ENCODE measurements at regions not wholly inside any gene's neighbourhood (a gene's known extent, or its start where the extent isn't known, plus 50 kb on each side); places are given as distances from the start of the nearest gene placed in this dataset.
"Not testable (repeated sequence)": the region's sequence is repeated elsewhere in the genome, so short reads cannot be mapped to it uniquely, and the experiment has no call there.

- Histone ChIP-seq H3K36me3 (no peaks in the 10 kb centered on the region), H3K4me3 (no peak overlapping the region), H3K4me1 (no peaks in the 10 kb centered on the region), H3K9me3 (no peaks in the 10 kb centered on the region), H3K27ac (no peak overlapping the region), H3K27me3 (no peaks in the 10 kb centered on the region)
- no peak for DNase-seq (ENCODE audit: low spot score in 2 of 2)
- intact Hi-C loops (cut with DNase I; ENCODE audit: low total_unique reads), result no loop called here
- TF ChIP-seq, protein P1, sequence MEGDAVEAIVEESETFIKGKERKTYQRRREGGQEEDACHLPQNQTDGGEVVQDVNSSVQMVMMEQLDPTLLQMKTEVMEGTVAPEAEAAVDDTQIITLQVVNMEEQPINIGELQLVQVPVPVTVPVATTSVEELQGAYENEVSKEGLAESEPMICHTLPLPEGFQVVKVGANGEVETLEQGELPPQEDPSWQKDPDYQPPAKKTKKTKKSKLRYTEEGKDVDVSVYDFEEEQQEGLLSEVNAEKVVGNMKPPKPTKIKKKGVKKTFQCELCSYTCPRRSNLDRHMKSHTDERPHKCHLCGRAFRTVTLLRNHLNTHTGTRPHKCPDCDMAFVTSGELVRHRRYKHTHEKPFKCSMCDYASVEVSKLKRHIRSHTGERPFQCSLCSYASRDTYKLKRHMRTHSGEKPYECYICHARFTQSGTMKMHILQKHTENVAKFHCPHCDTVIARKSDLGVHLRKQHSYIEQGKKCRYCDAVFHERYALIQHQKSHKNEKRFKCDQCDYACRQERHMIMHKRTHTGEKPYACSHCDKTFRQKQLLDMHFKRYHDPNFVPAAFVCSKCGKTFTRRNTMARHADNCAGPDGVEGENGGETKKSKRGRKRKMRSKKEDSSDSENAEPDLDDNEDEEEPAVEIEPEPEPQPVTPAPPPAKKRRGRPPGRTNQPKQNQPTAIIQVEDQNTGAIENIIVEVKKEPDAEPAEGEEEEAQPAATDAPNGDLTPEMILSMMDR (IDR thresholded peaks at IDR 0.05), result no peak
- TF ChIP-seq POLR2A (IDR thresholded peaks at IDR 0.05), result no peak
- no peak for TF ChIP-seq POLR2AphosphoS5 (IDR thresholded peaks at IDR 0.05)
Observed at GRCh38 chr3:36178018-36178417, 202.3 kb upstream of the STAC start.

GRCh38 chr3:36182024-36182423 lies 198.3 kb upstream of the STAC start:
- no peak overlapping the region for H3K4me3 ChIP-seq
- no peaks in the 10 kb centered on the region for H3K36me3 ChIP-seq
- H3K4me1 ChIP-seq, result no peaks in the 10 kb centered on the region
- H3K27ac ChIP-seq, result no peak overlapping the region
- DNase-seq (ENCODE audit: low spot score in 2 of 2), result no peak
- no peaks in the 10 kb centered on the region for H3K9me3 ChIP-seq
- no peaks in the 10 kb centered on the region for H3K27me3 ChIP-seq
- TF ChIP-seq, protein P1 (IDR thresholded peaks at IDR 0.05), result no peak
- TF ChIP-seq POLR2AphosphoS5 (IDR thresholded peaks at IDR 0.05) (no peak), POLR2A (IDR thresholded peaks at IDR 0.05) (no peak)
- intact Hi-C loops (cut with DNase I; ENCODE audit: low total_unique reads), result no loop called here

GRCh38 chr3:36187197-36187596 lies 193.1 kb upstream of the STAC start:
- intact Hi-C loops (cut with DNase I; ENCODE audit: low total_unique reads); H3K4me1 ChIP-seq; DNase-seq (ENCODE audit: low spot score in 2 of 2); H3K27me3 ChIP-seq; H3K36me3 ChIP-seq; H3K9me3 ChIP-seq; H3K4me3 ChIP-seq; H3K27ac ChIP-seq: not testable (repeated sequence)

DNA sequence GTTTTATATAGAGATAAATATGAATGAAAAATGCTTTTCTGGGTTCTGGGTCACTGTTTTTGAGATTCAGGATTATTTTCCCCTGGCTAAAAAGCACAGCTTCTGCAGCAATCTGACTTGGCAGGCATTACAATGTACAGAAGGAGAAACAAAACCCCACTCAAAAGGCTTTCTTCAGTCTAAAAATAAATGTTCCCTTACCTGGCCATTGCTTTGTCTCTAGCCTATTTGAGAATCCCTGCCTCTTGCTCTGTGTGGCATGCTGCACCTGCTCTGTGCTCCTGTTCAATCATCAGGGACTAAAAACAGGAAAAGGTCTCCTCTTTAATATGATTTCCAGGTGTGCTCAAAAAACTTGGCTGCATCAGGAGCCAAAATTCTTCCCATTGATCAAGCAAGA lies 187.4 kb upstream of the STAC start:
- no peaks in the 10 kb centered on the region for H3K9me3 ChIP-seq
- H3K4me3 ChIP-seq, result no peak overlapping the region
- no peak overlapping the region for H3K27ac ChIP-seq
- no peaks in the 10 kb centered on the region for H3K36me3 ChIP-seq
- H3K27me3 ChIP-seq, result no peaks in the 10 kb centered on the region
- intact Hi-C loops (cut with DNase I; ENCODE audit: low total_unique reads), result no loop called here
- no peaks in the 10 kb centered on the region for H3K4me1 ChIP-seq
- no peak for TF ChIP-seq POLR2A (IDR thresholded peaks at IDR 0.05)
- no peak for TF ChIP-seq POLR2AphosphoS5 (IDR thresholded peaks at IDR 0.05)
- TF ChIP-seq, protein P1 (IDR thresholded peaks at IDR 0.05), result no peak
- no peak for DNase-seq (ENCODE audit: low spot score in 2 of 2)

DNA sequence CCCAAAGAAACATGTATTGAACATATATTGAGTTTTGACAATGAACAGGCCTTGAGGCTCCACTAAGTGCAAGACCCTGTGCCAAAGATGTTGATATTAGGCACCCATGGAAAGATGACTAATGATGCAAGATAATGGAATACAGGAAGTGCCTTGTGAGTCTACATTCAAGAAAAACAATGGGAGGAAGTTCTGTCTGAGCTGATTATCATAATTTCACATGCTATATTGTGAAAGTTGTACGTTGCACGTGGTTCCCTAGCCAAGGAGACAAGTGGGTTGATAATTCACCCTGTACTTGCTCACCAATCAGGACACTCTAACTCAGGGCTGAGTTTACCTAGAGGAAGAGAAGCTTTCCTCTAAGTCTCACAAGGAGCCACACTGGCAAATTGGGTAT lies 186.9 kb upstream of the STAC start:
- TF ChIP-seq, protein P1 (IDR thresholded peaks at IDR 0.05), result no peak
- no peak for TF ChIP-seq POLR2A (IDR thresholded peaks at IDR 0.05)
- TF ChIP-seq POLR2AphosphoS5 (IDR thresholded peaks at IDR 0.05), result no peak

DNA sequence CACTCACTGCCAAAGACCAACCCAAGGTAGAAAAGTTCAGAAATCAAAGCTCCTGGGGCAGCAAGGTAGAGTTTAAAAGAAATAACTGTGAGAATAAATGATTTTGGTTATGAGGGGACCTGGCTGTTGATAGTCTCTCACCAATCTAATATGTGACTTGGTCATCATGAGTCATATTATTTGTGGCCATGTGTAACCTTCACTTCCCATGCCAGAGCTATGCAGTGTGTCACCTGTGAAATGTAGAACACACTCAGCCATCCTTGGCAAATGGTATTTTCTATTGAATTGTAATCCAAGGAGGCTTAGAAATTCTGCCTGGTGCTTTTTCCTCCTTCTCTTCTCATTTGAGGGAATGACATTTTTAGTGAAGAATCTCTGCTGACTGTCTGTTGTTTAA lies 184.2 kb upstream of the STAC start:
- H3K27ac ChIP-seq, result no peak overlapping the region
- no peaks in the 10 kb centered on the region for H3K27me3 ChIP-seq
- H3K4me1 ChIP-seq, result no peaks in the 10 kb centered on the region
- DNase-seq (ENCODE audit: low spot score in 2 of 2), result no peak
- TF ChIP-seq, protein P1 (IDR thresholded peaks at IDR 0.05), result no peak
- TF ChIP-seq POLR2A (IDR thresholded peaks at IDR 0.05) (no peak), POLR2AphosphoS5 (IDR thresholded peaks at IDR 0.05) (no peak)
- H3K4me3 ChIP-seq, result no peak overlapping the region
- H3K36me3 ChIP-seq, result no peaks in the 10 kb centered on the region
- H3K9me3 ChIP-seq, result no peaks in the 10 kb centered on the region
- intact Hi-C loops (cut with DNase I; ENCODE audit: low total_unique reads), result no loop called here

More for the DNA sequence above, 186.9 kb upstream of the STAC start:
- no peak for DNase-seq (ENCODE audit: low spot score in 2 of 2)
- no peaks in the 10 kb centered on the region for H3K4me1 ChIP-seq
- H3K27me3 ChIP-seq, result no peaks in the 10 kb centered on the region
- no peaks in the 10 kb centered on the region for H3K9me3 ChIP-seq
- no peak overlapping the region for H3K4me3 ChIP-seq
- H3K27ac ChIP-seq, result no peak overlapping the region
- H3K36me3 ChIP-seq, result no peaks in the 10 kb centered on the region
- intact Hi-C loops (cut with DNase I; ENCODE audit: low total_unique reads), result no loop called here
